ENCODE measurements at regions not wholly inside any gene's neighbourhood (a gene's known extent, or its start where the extent isn't known, plus 50 kb on each side); places are given as distances from the start of the nearest gene placed in this dataset.

DNA sequence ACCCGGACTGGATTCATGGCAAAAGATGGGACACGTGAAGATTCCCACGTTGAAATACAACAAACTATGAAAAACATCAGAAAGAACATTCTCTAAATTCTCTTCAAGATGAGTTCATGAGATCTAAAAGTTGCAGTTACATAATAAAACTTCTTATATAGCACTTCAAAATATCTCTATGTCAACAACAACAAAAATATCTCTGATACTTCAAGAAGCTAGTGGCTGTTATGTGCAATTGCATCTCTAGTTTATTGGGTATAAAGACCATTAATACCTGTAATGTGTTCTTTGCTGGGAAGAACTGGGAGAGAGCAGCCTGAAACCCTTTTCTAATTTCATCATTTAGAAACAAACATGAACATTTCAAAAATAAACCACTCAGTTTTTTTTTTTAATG, 69.2 kb upstream of the RGS6 start:
- ATAC-seq (no peak), DNase-seq (no peak)
- TF ChIP-seq CTCF (IDR thresholded peaks at IDR 0.05 in 4 of 5, conservative IDR thresholded peaks at IDR 0.05 in 1 of 5), result no peak
- H3K27ac ChIP-seq, result peak overlapping the region in 1 of 4 donors; percentile 4
- no peak overlapping the region for H3K4me3 ChIP-seq
- H3K36me3 ChIP-seq, result no peaks in the 10 kb centered on the region
- no peaks in the 10 kb centered on the region for H3K4me1 ChIP-seq
- H3K27me3 ChIP-seq, result no peaks in the 10 kb centered on the region
- intact Hi-C loops (cut with DNase I; ENCODE audit: low total_unique reads), result no loop called here
- in situ Hi-C loops (cut with MboI; ENCODE audit: low sequenced_read_pairs in 4 of 4), result no loop called here
- H3K9me3 ChIP-seq, result no peaks in the 10 kb centered on the region

GRCh38 chr14:71863766-71864165, 68.5 kb upstream of the RGS6 start:
- H3K27me3 ChIP-seq, result no peaks in the 10 kb centered on the region
- in situ Hi-C loops (cut with MboI; ENCODE audit: low sequenced_read_pairs in 4 of 4), result no loop called here
- no peak for ATAC-seq
- no peak overlapping the region for H3K27ac ChIP-seq
- H3K4me3 ChIP-seq, result no peak overlapping the region
- no peaks in the 10 kb centered on the region for H3K9me3 ChIP-seq
- TF ChIP-seq POLR2A (IDR thresholded peaks at IDR 0.05) (no peak), CTCF (IDR thresholded peaks at IDR 0.05 in 4 of 5, conservative IDR thresholded peaks at IDR 0.05 in 1 of 5) (no peak)
- intact Hi-C loops (cut with DNase I; ENCODE audit: low total_unique reads), result no loop called here
- H3K36me3 ChIP-seq, result no peaks in the 10 kb centered on the region
- no peaks in the 10 kb centered on the region for H3K4me1 ChIP-seq
- no peak for DNase-seq

All from gastrocnemius medialis (tissue), 4 donors.